Daoy (cell line): ENCODE measurements at regions not wholly inside any gene's neighbourhood (a gene's known extent, or its start where the extent isn't known, plus 50 kb on each side); places are given as distances from the start of the nearest gene placed in this dataset.

ENCODE experiments used
- DNase-seq: peaks from one replicate; pipeline ENCODE4 v3.0.0-alpha.2; 2015; ENCODE audit warnings: low read depth

- peak; percentile 36 for DNase-seq
Measured at GRCh38 chr2:8306530-8307351, 375.1 kb upstream of the ID2 start.

GRCh38 chr2:8307606-8308180, 374.2 kb upstream of the ID2 start:
- DNase-seq, result peak; percentile 21

GRCh38 chr2:8309131-8309530, 372.7 kb upstream of the ID2 start:
- no peak for DNase-seq

GRCh38 chr2:8310557-8311455, 371.1 kb upstream of the ID2 start:
- DNase-seq, result no peak

- no peak for DNase-seq
Measured at GRCh38 chr2:8312221-8312620, 369.6 kb upstream of the ID2 start.

- DNase-seq, result peak; percentile 28
Measured at GRCh38 chr2:8312861-8313830, 368.7 kb upstream of the ID2 start.

- no peak for DNase-seq
Measured at GRCh38 chr2:8314063-8314462, 367.8 kb upstream of the ID2 start.

GRCh38 chr2:8315531-8316165, 366.2 kb upstream of the ID2 start:
- DNase-seq, result peak; percentile 46

- no peak for DNase-seq
Measured at GRCh38 chr2:8316356-8316755, 365.5 kb upstream of the ID2 start.

GRCh38 chr2:8317418-8317817, 364.4 kb upstream of the ID2 start:
- no peak for DNase-seq

GRCh38 chr2:8319219-8319618, 362.6 kb upstream of the ID2 start:
- DNase-seq, result no peak

GRCh38 chr2:8320311-8321066, 361.4 kb upstream of the ID2 start:
- no peak for DNase-seq

GRCh38 chr2:8322634-8323033, 359.2 kb upstream of the ID2 start:
- no peak for DNase-seq

- no peak for DNase-seq
Measured at GRCh38 chr2:8324164-8324856, 357.5 kb upstream of the ID2 start.

GRCh38 chr2:8324901-8325300, 357.0 kb upstream of the ID2 start:
- no peak for DNase-seq

- DNase-seq, result no peak
Measured at GRCh38 chr2:8327371-8328100, 354.3 kb upstream of the ID2 start.

- no peak for DNase-seq
Measured at GRCh38 chr2:8328217-8328616, 353.6 kb upstream of the ID2 start.

GRCh38 chr2:8329660-8330622, 351.9 kb upstream of the ID2 start:
- DNase-seq, result no peak
